A673 (cell line): ENCODE measurements at regions not wholly inside any gene's neighbourhood (a gene's known extent, or its start where the extent isn't known, plus 50 kb on each side); places are given as distances from the start of the nearest gene placed in this dataset.

Experiments used
- EZH2 ChIP-seq: fragments of 200-600 bp; sonication (generic); IDR thresholded peaks from 2 replicates; pipeline ENCODE4 v1.6.1; 2017; ENCODE audit warnings: borderline replicate concordance, low read depth, mild to moderate bottlenecking, mixed read lengths, antibody characterized with exemption, low read length; ENCODE audit not compliant: poor library complexity, severe bottlenecking
- TF ChIP-seq, protein P1 (sequence below): fragments of 300-800, 200-600 bp; sonication (generic); conservative IDR thresholded peaks from 2 replicates; pipeline ENCODE4 v1.5.1; 2017; ENCODE audit warnings: low read depth, mild to moderate bottlenecking, antibody characterized with exemption, low read length, moderate library complexity, mixed read lengths

DNA sequence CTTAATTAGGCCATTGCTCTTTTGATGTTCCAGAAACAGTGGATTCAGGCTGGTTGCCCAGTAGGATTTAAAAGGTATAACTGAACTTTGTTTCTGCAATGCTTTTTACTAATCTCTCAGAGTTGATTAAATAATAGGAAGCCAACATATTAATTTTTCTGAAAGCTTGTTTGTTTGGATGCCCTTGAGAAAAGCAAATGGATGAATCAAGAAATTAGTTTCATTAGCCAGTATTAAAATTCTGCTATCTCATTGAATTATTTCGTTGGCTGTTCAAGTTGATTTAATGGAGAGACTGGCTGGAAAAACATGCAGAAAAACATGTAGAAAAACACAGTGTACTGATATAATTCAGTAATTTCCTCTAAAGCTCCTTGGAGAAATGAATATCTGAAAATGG is 178.9 kb upstream of the THRB start:
- TF ChIP-seq, protein P1, sequence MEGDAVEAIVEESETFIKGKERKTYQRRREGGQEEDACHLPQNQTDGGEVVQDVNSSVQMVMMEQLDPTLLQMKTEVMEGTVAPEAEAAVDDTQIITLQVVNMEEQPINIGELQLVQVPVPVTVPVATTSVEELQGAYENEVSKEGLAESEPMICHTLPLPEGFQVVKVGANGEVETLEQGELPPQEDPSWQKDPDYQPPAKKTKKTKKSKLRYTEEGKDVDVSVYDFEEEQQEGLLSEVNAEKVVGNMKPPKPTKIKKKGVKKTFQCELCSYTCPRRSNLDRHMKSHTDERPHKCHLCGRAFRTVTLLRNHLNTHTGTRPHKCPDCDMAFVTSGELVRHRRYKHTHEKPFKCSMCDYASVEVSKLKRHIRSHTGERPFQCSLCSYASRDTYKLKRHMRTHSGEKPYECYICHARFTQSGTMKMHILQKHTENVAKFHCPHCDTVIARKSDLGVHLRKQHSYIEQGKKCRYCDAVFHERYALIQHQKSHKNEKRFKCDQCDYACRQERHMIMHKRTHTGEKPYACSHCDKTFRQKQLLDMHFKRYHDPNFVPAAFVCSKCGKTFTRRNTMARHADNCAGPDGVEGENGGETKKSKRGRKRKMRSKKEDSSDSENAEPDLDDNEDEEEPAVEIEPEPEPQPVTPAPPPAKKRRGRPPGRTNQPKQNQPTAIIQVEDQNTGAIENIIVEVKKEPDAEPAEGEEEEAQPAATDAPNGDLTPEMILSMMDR = no peak
- no peak for TF ChIP-seq EZH2
